Brain microvascular endothelial cell (primary cell): ENCODE measurements at regions not wholly inside any gene's neighbourhood (a gene's known extent, or its start where the extent isn't known, plus 50 kb on each side); places are given as distances from the start of the nearest gene placed in this dataset.
"Not testable (repeated sequence)": the region's sequence is repeated elsewhere in the genome, so short reads cannot be mapped to it uniquely, and the experiment has no call there.

Experiments
- DNase-seq: peaks from one replicate; pipeline ENCODE4 v3.0.0-alpha.2; 2020
- H3K27ac ChIP-seq: fragments of 250-450 bp; sonication (Bioruptor Pico); 2 replicates; pipeline ENCODE4 v1.5.1; 2020; ENCODE audit warnings: mild to moderate bottlenecking, moderate library complexity
- H3K27me3 ChIP-seq: fragments of 250-450 bp; sonication (Bioruptor Pico); replicated peaks from 2 replicates; pipeline ENCODE4 v1.5.1; 2020; ENCODE audit warnings: mild to moderate bottlenecking
- H3K36me3 ChIP-seq: fragments of 250-450 bp; sonication (Bioruptor Pico); replicated peaks from 2 replicates; pipeline ENCODE4 v1.5.1; 2020; ENCODE audit warnings: mild to moderate bottlenecking
- H3K4me3 ChIP-seq: 2 replicates; pipeline ENCODE4 v1.5.1; 2011; ENCODE audit warnings: low read depth, mild to moderate bottlenecking, control low read depth, low read length, moderate library complexity
- CTCF ChIP-seq: IDR thresholded peaks from 2 replicates; pipeline ENCODE4 v1.5.1; 2011; ENCODE audit warnings: low read depth, mild to moderate bottlenecking, moderate library complexity, low read length, control low read depth, inconsistent platforms; ENCODE audit errors: missing control alignments
- in situ Hi-C: cut with HindIII; loops from 2 replicates; pipeline ENCODE4 v1.10.0; 2017; ENCODE audit warnings: low sequenced_read_pairs, low pct_ligation_motif_present

- DNase-seq, result no peak
- H3K36me3 ChIP-seq, result no peaks in the 10 kb centered on the region
- no peak for TF ChIP-seq CTCF
- no peak overlapping the region for H3K27ac ChIP-seq
- no peaks in the 10 kb centered on the region for H3K27me3 ChIP-seq
- in situ Hi-C loops, result no loop called here
- H3K4me3 ChIP-seq, result no peak overlapping the region
Observed at GRCh38 chr15:94858449-94858848, 627.1 kb downstream of the MCTP2 start.

GRCh38 chr15:94858920-94859319, 627.6 kb downstream of the MCTP2 start:
- Histone ChIP-seq H3K36me3 (no peaks in the 10 kb centered on the region), H3K27ac (no peak overlapping the region), H3K27me3 (no peaks in the 10 kb centered on the region), H3K4me3 (no peak overlapping the region)
- in situ Hi-C loops, result no loop called here
- no peak for DNase-seq
- TF ChIP-seq CTCF, result no peak

- H3K36me3 ChIP-seq, result no peaks in the 10 kb centered on the region
Observed at GRCh38 chr15:94864600-94864999, 633.2 kb downstream of the MCTP2 start.

GRCh38 chr15:94868265-94868664, 636.9 kb downstream of the MCTP2 start:
- DNase-seq, H3K36me3 ChIP-seq, H3K4me3 ChIP-seq, H3K27ac ChIP-seq, H3K27me3 ChIP-seq, in situ Hi-C loops: not testable (repeated sequence)

More at GRCh38 chr15:94864600-94864999, 633.2 kb downstream of the MCTP2 start:
- Histone ChIP-seq H3K27me3 (no peaks in the 10 kb centered on the region), H3K27ac (no peak overlapping the region), H3K4me3 (no peak overlapping the region)
- TF ChIP-seq CTCF, result no peak
- no peak for DNase-seq
- in situ Hi-C loops, result no loop called here

GRCh38 chr15:94875550-94875949, 644.2 kb downstream of the MCTP2 start:
- DNase-seq, result no peak
- no peak overlapping the region for H3K4me3 ChIP-seq
- in situ Hi-C loops, result no loop called here
- no peak for TF ChIP-seq CTCF
- H3K27ac ChIP-seq, result no peak overlapping the region
- H3K27me3 ChIP-seq, result no peaks in the 10 kb centered on the region
- H3K36me3 ChIP-seq, result no peaks in the 10 kb centered on the region

- in situ Hi-C loops, result no loop called here
Observed at GRCh38 chr15:94877833-94878232, 646.5 kb downstream of the MCTP2 start.

More at GRCh38 chr15:94877833-94878232, 646.5 kb downstream of the MCTP2 start:
- Histone ChIP-seq H3K4me3 (no peak overlapping the region), H3K27ac (no peak overlapping the region), H3K36me3 (no peaks in the 10 kb centered on the region), H3K27me3 (no peaks in the 10 kb centered on the region)
- no peak for TF ChIP-seq CTCF
- no peak for DNase-seq
